Central memory CD8-positive, alpha-beta T cell (primary cell): ENCODE measurements at regions not wholly inside any gene's neighbourhood (a gene's known extent, or its start where the extent isn't known, plus 50 kb on each side); places are given as distances from the start of the nearest gene placed in this dataset.

ENCODE experiments used
- ATAC-seq: fragments of 150-1000 bp; cut with Tn5 transposase; replicated peaks from 2 replicates; pipeline ENCODE4 v1.10.0; 2022; ENCODE audit warnings: mild to moderate bottlenecking, moderate FRiP score, moderate number of reproducible peaks; ENCODE audit not compliant: poor library complexity, severe bottlenecking; ENCODE audit errors: extremely low read depth
- DNase-seq, 2 donors: peaks; one replicate each; pipeline ENCODE4 v3.0.0; 2021; ENCODE audit warnings: low spot score in 2 of 2
- H3K27ac Mint-ChIP-seq: one replicate; pipeline ENCODE4 v1.8.0; 2022; ENCODE audit warnings: low read depth, mild to moderate bottlenecking, moderate library complexity, mixed read lengths
- H3K27me3 Mint-ChIP-seq: one replicate; pipeline ENCODE4 v1.8.0; 2022; ENCODE audit warnings: mixed read lengths
- H3K36me3 Mint-ChIP-seq: one replicate; pipeline ENCODE4 v1.8.0; 2022; ENCODE audit warnings: mild to moderate bottlenecking, moderate library complexity, mixed read lengths; ENCODE audit not compliant: insufficient read depth
- H3K4me1 Mint-ChIP-seq: one replicate; pipeline ENCODE4 v1.8.0; 2022; ENCODE audit warnings: mixed read lengths
- H3K4me3 Mint-ChIP-seq: one replicate; pipeline ENCODE4 v1.8.0; 2022; ENCODE audit warnings: mild to moderate bottlenecking, moderate library complexity, mixed read lengths
- H3K9me3 Mint-ChIP-seq: one replicate; pipeline ENCODE4 v1.8.0; 2022; ENCODE audit warnings: mixed read lengths

DNA sequence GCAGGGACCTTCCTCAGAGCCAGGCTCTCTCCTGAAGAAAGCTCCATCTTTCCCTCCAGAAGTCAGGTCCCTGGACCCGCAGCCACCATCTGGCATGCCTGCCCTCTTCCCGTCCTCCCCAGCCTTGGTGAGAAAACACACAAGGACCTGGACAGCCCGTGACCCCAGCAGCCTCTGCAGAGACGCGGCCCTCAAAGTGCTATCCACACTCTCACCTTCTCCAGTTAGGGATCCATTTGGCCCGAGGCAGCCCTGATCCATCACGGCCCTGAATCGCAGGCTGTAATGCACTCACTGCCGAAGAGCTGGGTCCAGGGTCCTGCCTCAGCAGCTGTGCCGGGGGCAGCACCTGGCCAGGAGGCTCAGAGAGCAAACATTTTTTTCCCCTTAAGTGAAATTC lies 185.1 kb downstream of the OLFM1 start:
- no peaks in the 10 kb centered on the region for H3K9me3 Mint-ChIP-seq
- no peak overlapping the region for H3K4me3 Mint-ChIP-seq
- no peaks in the 10 kb centered on the region for H3K4me1 Mint-ChIP-seq
- ATAC-seq = no peak
- H3K27ac Mint-ChIP-seq = no peak overlapping the region
- H3K36me3 Mint-ChIP-seq = no peaks in the 10 kb centered on the region
- DNase-seq = no peak
- peaks cover 37% of the 10 kb centered on the region for H3K27me3 Mint-ChIP-seq

DNA sequence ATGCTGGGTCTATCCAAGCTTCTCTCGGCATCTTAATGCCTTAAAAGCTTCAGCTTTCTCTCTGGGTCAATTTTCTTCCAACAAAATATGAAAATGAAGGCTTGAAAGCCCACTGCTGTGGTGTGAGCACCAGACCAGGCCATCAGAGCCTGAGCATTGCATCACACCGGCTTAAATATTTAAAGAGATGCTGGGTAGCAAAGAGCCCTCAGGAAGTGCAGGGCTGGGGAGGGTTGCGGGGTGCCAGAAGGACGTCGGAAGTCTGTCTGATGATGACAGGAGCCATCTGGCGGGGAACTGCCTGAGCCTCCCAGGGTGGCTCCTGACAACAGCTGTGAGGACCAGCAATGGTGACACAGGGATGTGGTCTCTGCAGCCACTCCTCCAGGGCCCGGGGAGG lies 185.5 kb downstream of the OLFM1 start:
- no peak overlapping the region for H3K27ac Mint-ChIP-seq
- no peaks in the 10 kb centered on the region for H3K36me3 Mint-ChIP-seq
- no peak for ATAC-seq
- no peak overlapping the region for H3K4me3 Mint-ChIP-seq
- DNase-seq = no peak
- H3K9me3 Mint-ChIP-seq = no peaks in the 10 kb centered on the region
- H3K4me1 Mint-ChIP-seq = no peaks in the 10 kb centered on the region
- H3K27me3 Mint-ChIP-seq = peaks cover 33% of the 10 kb centered on the region

DNA sequence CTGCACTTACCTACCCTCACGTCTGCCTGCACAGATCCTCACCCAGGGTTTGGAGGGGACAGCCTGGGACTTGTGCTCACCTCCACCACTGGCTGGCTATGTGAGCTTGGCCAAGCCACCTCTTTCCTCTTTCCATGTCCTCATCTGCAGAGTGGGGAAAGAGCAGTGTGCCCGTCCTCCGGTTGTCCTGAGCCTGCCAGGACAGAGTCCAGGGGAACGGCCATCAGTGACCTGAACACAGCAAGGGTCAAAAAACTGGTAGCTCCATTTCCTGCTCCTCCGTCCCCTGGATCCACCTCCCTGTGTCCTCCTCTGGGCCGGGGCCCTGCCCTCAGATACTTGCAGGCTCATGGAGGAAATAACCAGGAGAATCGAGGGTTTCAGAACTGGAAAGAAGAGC lies 187.7 kb downstream of the OLFM1 start:
- no peaks in the 10 kb centered on the region for H3K9me3 Mint-ChIP-seq
- H3K27me3 Mint-ChIP-seq = peaks cover 36% of the 10 kb centered on the region
- no peak overlapping the region for H3K4me3 Mint-ChIP-seq
- no peaks in the 10 kb centered on the region for H3K36me3 Mint-ChIP-seq
- H3K4me1 Mint-ChIP-seq = no peaks in the 10 kb centered on the region
- no peak overlapping the region for H3K27ac Mint-ChIP-seq
- no peak for ATAC-seq
- DNase-seq = no peak

DNA sequence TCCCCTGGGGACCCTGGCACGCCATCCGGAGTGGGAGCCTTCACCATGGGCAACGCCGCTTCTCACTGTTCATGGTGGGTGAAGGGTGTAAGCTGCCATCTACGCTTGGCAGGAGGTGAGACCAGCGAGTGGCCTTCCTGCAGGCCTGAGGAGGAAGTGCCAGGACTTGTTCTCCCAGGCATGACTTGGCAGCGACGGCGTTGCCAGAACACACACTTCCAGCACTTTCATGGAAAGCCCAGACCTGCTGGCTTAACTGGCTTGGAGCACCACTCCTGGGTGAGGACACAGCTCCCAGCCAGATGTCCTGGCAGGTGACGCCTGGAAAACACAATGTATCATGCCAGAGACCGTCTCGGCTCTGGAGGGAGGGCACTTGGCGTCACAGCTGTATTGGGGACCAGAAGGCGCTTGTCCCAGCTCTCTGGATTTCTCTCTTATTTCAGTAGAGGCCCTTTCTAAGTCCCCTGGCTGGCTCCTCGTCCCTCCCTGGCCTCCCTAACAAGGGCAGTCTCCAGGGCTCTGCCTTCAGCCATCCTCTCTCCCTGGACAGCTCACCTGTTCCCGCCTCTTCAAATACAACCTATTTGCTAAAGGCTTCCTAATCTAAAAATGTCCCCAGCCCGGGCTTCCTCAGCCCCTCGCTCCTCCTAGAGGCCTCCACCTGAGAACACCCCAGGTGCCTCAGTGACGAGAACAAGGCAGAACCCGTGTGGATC lies 188.3 kb downstream of the OLFM1 start:
- Mint-ChIP-seq H3K4me3 (no peak overlapping the region), H3K27ac (no peak overlapping the region), H3K9me3 (no peaks in the 10 kb centered on the region), H3K4me1 (no peaks in the 10 kb centered on the region), H3K27me3 (peaks cover 40% of the 10 kb centered on the region), H3K36me3 (no peaks in the 10 kb centered on the region)
- DNase-seq = no peak
- ATAC-seq = no peak

DNA sequence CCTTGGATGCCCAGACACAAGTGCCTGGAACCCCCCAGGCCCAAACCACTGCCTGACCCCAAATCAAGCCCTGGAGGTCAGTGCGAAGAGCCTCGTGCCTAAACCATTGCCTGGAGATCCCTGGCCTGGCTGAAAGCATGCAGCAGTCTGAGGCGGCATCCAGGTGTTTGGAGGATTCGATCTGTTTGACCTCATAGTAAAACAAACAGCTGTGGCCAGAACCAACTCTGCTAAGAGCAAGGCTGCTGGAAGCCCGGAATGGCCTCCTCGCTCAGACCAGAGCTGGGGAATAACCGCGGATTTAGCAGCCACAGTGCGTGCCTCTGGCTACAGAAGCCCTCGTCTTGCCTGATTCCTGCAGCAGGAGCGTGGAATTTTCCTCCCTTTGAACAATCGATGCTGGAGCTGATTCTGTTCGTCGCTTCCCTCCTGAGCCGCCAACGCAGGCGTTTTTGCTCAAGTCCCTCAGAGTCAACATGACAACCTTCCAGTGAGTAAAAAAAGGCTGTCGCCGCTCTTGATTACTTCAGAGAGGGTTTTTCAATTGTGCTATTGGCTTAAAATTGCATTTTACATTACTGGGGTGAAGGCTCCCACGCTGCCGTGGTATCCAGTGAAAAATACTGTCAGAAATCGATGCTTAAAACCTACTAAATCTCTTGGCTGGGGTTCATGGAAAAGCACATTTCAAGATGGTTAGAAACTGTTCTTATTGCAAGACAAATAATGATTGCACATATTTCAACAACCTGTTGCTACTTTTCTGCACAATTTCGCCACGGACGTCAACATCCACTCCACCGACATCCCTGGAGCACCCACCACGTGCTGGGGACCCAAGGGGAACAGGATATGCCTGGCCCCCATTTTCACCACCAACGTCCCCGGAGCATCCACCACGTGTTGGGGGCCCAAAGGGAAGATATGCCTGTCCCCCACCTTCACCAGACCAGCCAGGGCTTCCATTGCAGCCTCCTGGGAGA lies 190.0 kb downstream of the OLFM1 start:
- ATAC-seq = no peak
- H3K9me3 Mint-ChIP-seq = no peaks in the 10 kb centered on the region
- H3K4me3 Mint-ChIP-seq = no peak overlapping the region
- peaks cover 27% of the 10 kb centered on the region for H3K27me3 Mint-ChIP-seq
- no peak overlapping the region for H3K27ac Mint-ChIP-seq
- no peak for DNase-seq
- no peaks in the 10 kb centered on the region for H3K36me3 Mint-ChIP-seq
- no peaks in the 10 kb centered on the region for H3K4me1 Mint-ChIP-seq

DNA sequence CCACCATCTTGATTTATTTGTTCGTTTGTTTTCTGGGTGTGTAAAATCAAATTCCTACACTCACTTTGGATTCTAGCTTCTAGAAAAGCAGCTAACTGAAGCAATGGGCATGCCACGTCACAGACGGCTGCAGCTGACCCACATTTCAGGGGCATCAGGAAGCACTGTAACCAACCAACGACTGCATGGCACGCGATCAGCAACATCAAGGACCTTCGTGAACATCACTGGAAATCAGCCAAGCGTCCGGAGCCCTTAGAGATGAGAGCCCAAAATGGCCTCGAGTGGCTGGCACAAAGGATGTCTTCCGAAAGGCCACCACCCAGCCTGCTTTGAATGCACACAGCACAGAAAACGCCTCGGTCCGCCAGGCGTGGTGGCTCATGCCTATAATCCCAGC lies 191.1 kb downstream of the OLFM1 start:
- Mint-ChIP-seq H3K4me3 (no peak overlapping the region), H3K9me3 (no peaks in the 10 kb centered on the region), H3K36me3 (no peaks in the 10 kb centered on the region), H3K27me3 (peaks cover 27% of the 10 kb centered on the region), H3K27ac (no peak overlapping the region), H3K4me1 (no peaks in the 10 kb centered on the region)
- ATAC-seq = no peak
- no peak for DNase-seq

DNA sequence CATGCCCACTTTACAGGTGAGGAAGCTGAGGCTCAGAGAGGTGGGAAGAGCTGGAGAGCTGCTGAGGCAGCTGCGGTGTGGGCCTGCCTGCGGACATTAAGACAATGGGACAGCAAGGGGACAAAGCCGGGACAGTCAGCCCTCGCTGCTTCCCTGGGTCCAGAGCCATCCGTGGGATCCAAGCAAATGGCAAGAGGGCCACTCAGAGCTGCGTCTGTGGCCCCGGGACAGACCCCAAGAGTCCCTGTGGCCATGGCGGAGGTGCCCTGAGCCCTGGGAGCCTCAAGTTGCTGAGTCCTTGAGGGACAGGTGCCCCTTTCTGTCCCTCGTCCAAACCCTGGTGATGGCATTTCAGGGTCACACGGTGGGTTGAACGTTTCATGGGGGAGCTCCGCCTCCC lies 191.9 kb downstream of the OLFM1 start:
- H3K4me1 Mint-ChIP-seq = no peaks in the 10 kb centered on the region
- H3K36me3 Mint-ChIP-seq = no peaks in the 10 kb centered on the region
- peaks cover 27% of the 10 kb centered on the region for H3K27me3 Mint-ChIP-seq
- H3K27ac Mint-ChIP-seq = no peak overlapping the region
- H3K4me3 Mint-ChIP-seq = no peak overlapping the region
- no peaks in the 10 kb centered on the region for H3K9me3 Mint-ChIP-seq
- DNase-seq (no peak), ATAC-seq (no peak)

DNA sequence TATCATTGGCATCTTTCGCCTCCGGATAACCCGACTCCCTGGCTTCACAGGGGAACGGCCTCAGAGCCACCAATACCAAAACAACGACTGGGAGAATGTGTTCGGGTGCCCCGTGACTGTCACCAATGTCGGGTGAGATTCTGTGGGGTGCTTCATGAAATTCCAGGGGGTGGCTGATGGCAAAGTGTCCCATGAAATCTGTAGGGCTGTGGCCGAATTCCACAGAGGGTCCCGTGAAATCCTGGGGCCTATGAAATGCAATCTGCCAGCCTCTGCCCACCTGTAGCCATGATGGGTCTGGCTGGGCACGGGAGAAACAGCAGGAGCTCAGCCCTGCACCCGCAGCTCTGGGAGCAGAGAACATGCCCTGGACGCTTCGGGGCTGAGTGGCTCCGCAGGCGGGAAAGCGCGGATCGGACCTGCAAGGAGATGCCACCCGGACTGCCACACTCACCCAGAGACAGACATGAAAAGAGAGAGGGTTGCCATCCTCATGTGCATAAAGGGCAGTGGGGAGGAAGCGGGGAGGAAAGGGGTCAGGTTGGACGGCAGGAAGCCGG lies 192.4 kb downstream of the OLFM1 start:
- H3K27ac Mint-ChIP-seq = no peak overlapping the region
- DNase-seq (no peak), ATAC-seq (no peak)
- H3K9me3 Mint-ChIP-seq = no peaks in the 10 kb centered on the region
- no peak overlapping the region for H3K4me3 Mint-ChIP-seq
- peaks cover 27% of the 10 kb centered on the region for H3K27me3 Mint-ChIP-seq
- H3K36me3 Mint-ChIP-seq = no peaks in the 10 kb centered on the region
- no peaks in the 10 kb centered on the region for H3K4me1 Mint-ChIP-seq

DNA sequence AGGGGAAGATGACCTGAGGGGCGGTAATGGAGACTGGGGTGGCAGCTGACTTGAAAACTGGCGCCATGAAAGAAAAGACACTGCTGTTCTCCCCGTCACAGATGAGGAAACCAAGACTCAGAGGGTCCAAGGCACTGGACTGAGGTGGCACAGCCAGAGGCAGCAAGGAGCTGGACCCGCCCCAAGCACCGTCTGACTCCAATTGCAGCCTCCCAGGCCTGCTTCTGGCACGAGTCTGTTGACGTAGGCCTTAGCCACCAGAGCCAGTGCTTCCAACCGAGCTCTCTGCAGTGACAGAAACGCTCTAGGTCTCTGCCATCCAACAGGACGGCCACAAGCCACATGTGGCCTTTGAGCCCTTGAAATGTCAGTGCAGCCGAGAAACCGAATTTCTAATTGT lies 193.2 kb downstream of the OLFM1 start:
- no peak overlapping the region for H3K4me3 Mint-ChIP-seq
- no peak overlapping the region for H3K27ac Mint-ChIP-seq
- no peaks in the 10 kb centered on the region for H3K9me3 Mint-ChIP-seq
- H3K4me1 Mint-ChIP-seq = no peaks in the 10 kb centered on the region
- H3K36me3 Mint-ChIP-seq = no peaks in the 10 kb centered on the region
- DNase-seq (no peak), ATAC-seq (no peak)
- peaks cover 26% of the 10 kb centered on the region for H3K27me3 Mint-ChIP-seq

DNA sequence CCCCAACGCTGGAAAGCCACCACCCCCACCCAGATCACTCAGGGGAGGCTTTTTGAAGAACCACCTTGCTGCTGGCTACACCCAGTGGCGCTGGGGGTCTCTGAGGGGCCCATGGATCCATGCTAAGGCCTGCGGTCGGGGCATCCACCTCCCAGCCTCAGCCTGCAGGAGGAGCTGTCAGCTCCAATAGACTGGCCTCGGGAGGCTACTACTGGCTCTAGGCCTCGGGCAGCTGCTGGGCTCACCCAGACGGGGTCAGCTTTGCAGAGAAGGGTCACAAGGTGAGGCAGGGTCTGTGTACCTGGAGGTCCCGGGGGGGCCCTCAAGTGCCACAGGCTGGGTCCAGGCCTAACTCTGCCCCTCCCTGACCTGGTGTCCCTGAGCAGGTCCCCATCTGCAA lies 193.7 kb downstream of the OLFM1 start:
- Mint-ChIP-seq H3K27me3 (peaks cover 21% of the 10 kb centered on the region), H3K36me3 (no peaks in the 10 kb centered on the region), H3K9me3 (no peaks in the 10 kb centered on the region), H3K27ac (no peak overlapping the region), H3K4me3 (no peak overlapping the region), H3K4me1 (no peaks in the 10 kb centered on the region)
- DNase-seq (no peak), ATAC-seq (no peak)

DNA sequence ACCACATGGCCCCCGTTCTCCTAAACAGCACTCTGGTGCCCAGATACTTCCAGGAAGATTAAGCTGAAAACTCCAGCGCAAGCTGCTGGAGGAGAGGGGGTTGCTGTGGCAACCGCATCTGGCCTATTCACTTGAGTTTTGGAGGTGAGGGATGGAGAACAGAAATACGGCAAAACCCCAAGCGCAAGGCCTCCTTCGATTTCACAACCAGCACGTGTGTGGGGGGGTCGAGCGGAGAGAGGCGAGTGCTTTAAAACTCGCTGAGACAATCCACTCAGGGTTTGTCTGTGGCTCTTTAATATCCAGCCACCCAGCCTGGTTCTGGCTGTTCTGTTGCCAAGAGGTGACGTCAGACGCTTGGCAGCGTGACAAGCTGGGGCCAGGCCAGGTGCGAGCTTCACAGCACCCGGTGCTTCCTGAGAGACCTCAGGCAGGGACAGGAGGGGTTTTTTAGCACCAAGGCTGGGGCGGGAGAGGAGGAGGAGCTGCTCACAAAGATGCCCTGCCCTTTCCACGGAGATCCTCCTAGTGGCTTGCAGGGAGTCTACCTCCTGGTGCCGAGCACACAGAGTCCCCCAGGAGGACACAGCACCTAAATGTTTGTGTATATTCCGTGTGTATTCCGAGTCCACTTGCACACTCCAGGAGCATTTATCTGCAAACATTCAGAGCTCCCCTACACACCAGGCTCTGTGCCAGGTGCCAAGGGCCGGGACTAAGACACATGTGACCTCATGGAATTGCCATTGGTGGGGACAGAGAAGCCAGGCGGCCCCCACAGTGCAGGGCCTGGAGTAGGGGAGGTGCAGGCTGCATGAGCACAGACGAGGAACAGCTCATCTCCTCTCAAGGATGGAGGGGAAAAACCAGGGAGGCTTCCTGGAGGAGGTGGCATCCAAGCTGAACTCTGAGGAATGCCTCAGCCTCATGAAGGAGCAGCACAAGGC lies 194.6 kb downstream of the OLFM1 start:
- Mint-ChIP-seq H3K4me1 (no peaks in the 10 kb centered on the region), H3K27me3 (peaks cover 12% of the 10 kb centered on the region), H3K9me3 (peaks cover under 1% of the 10 kb centered on the region), H3K4me3 (no peak overlapping the region), H3K27ac (no peak overlapping the region), H3K36me3 (peaks cover 3% of the 10 kb centered on the region)
- no peak for DNase-seq
- no peak for ATAC-seq

DNA sequence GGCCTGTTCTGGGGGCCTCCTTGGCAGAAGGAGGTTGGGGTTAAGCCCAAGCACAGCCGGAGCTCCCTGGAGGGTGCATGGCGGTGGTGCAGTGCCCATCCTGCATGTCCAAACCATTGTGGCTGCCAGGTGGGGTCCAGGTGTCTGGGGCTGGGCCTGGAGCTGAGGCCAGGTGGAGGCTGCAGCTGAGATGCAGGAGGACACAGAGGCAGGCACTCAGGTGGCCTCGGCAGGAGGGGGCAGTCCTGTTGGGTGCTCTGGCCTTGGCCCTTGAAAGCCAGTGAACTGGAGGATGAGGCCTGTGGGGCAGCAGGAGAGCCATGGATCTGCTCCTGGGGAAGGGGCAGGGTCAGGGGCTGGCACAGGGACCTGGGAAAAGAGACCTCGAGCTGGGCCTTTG lies 195.3 kb downstream of the OLFM1 start:
- Mint-ChIP-seq H3K4me1 (no peaks in the 10 kb centered on the region), H3K9me3 (peaks cover 6% of the 10 kb centered on the region), H3K36me3 (peaks cover 3% of the 10 kb centered on the region), H3K27me3 (peaks cover 9% of the 10 kb centered on the region), H3K27ac (no peak overlapping the region), H3K4me3 (no peak overlapping the region)
- ATAC-seq (no peak), DNase-seq (no peak)
